Mammary epithelial cell (primary cell): ENCODE measurements at regions not wholly inside any gene's neighbourhood (a gene's known extent, or its start where the extent isn't known, plus 50 kb on each side); places are given as distances from the start of the nearest gene placed in this dataset.

Experiments used
- CTCF ChIP-seq, 2 donors: IDR thresholded peaks in 1 of 2; conservative IDR thresholded peaks in 1 of 2; 2 replicates each; pipeline ENCODE4 v1.5.1; 2011 to 2012; ENCODE audit warnings: inconsistent platforms in 2 of 2, low read length in 2 of 2, mild to moderate bottlenecking in 2 of 2, control low read depth in 1 of 2, low read depth in 1 of 2; ENCODE audit not compliant: insufficient read depth in 1 of 2; ENCODE audit errors: extremely low read depth in 1 of 2
- EZH2 ChIP-seq: IDR thresholded peaks from 2 replicates; pipeline ENCODE4 v1.6.1; 2012; ENCODE audit warnings: low read length, inconsistent platforms, borderline replicate concordance

DNA sequence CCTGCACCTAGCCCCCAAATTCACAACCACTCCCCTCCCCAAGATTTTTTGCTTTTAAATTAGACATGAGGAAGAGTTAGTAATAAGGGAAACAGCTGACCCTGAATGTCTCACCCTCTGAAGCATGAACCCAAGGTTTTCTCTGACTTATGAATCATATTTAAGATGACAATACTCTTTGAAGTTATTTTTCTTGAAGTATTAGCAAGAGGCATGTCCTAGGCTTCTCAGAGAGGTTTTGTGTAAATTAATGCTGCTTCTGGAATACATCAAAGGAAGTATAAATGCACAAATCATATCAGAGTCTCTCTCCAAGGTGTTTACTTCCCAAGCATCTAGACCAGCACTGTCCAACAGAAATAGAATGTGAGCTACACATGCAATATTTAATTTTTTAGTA, 408.1 kb upstream of the MARCKS start:
- TF ChIP-seq CTCF (conservative IDR thresholded peaks at IDR 0.05 in 1 of 2, IDR thresholded peaks at IDR 0.05 in 1 of 2; ENCODE audit: extremely low read depth in 1 of 2, insufficient read depth in 1 of 2, low read depth in 1 of 2, low read length in 2 of 2) (no peak), EZH2 (no peak)
